ENCODE measurements at regions not wholly inside any gene's neighbourhood (a gene's known extent, or its start where the extent isn't known, plus 50 kb on each side); places are given as distances from the start of the nearest gene placed in this dataset.

- H3K4me1 ChIP-seq (ENCODE audit: control insufficient read depth, insufficient read depth, low read length) = no peaks in the 10 kb centered on the region
- no peak overlapping the region for H2BK120ac ChIP-seq (ENCODE audit: low read depth, low read length)
- no peak overlapping the region for H2BK20ac ChIP-seq (ENCODE audit: low read depth, low read length)
- no peaks in the 10 kb centered on the region for H4K20me1 ChIP-seq (ENCODE audit: insufficient read depth, low read length)
- H4K91ac ChIP-seq (ENCODE audit: insufficient read depth, low read depth, low read length) = no peak overlapping the region
- no peak overlapping the region for H4K5ac ChIP-seq (ENCODE audit: low read depth, low read length)
- no CpG with 5 or more reads among the region's 8 CpGs for WGBS, 2 experiments (ENCODE audit: extremely low coverage in 2 of 2, insufficient read length in 1 of 2)
- H3K14ac ChIP-seq (replicated peaks; ENCODE audit: low read depth, low read length) = no peak overlapping the region
- no peaks in the 10 kb centered on the region for H3K9me3 ChIP-seq (ENCODE audit: control insufficient read depth, insufficient read depth, low read length)
- no peak overlapping the region for H3K23ac ChIP-seq (ENCODE audit: low read depth, low read length)
- no peak for DNase-seq
- no peak overlapping the region for H2AK9ac ChIP-seq (replicated peaks; ENCODE audit: low read depth, low read length, poor library complexity)
- no peak overlapping the region for H3K18ac ChIP-seq (ENCODE audit: low read depth, low read length)
- POLR2A ChIA-PET (ENCODE audit: unreplicated experiment) = no interaction called here
- peak; percentile 29; the same call in 1 of the 2 replicates for ATAC-seq (ENCODE audit: low read depth)
- no peaks in the 10 kb centered on the region for H3K27me3 ChIP-seq (ENCODE audit: control insufficient read depth, insufficient read depth, low read length)
- no peak overlapping the region for H3K4ac ChIP-seq (ENCODE audit: low read depth, low read length)
- H3K27ac ChIP-seq (ENCODE audit: insufficient read depth, low read length) = no peak overlapping the region
- in situ Hi-C loops (cut with MboI; ENCODE audit: low sequenced_read_pairs) (no loop called here), dilution Hi-C loops (cut with HindIII; ENCODE audit: low sequenced_read_pairs, unreplicated experiment) (no loop called here), intact Hi-C loops (cut with micrococcal nuclease) (no loop called here)
- H3K4me3 ChIP-seq (ENCODE audit: insufficient read depth, low read depth, low read length) = no peak overlapping the region
- H4K8ac ChIP-seq (ENCODE audit: low read depth in 2 of 2, low read length in 2 of 2) = no peak overlapping the region
- BruUV-seq (replicated peaks) = no TSS peak
- H2BK15ac ChIP-seq (ENCODE audit: low read depth, low read length) = no peak overlapping the region
- H3K79me1 ChIP-seq (ENCODE audit: low read depth in 1 of 2, low read length in 2 of 2) = no peaks in the 10 kb centered on the region
- no peak overlapping the region for H3K56ac ChIP-seq (ENCODE audit: extremely low read depth, insufficient read depth, low read length)
- H3K9ac ChIP-seq (ENCODE audit: low read depth, low read length) = no peak overlapping the region
- H2BK5ac ChIP-seq (ENCODE audit: low read depth, low read length, poor library complexity, severe bottlenecking) = no peak overlapping the region
- H2AK5ac ChIP-seq (ENCODE audit: low read depth, low read length) = no peak overlapping the region
- H2AFZ ChIP-seq (replicated peaks; ENCODE audit: low read length, poor library complexity) = no peak overlapping the region
- peaks cover 25% of the 10 kb centered on the region for H3K36me3 ChIP-seq (ENCODE audit: control insufficient read depth, insufficient read depth, low read length)
- TF ChIP-seq, protein P1, sequence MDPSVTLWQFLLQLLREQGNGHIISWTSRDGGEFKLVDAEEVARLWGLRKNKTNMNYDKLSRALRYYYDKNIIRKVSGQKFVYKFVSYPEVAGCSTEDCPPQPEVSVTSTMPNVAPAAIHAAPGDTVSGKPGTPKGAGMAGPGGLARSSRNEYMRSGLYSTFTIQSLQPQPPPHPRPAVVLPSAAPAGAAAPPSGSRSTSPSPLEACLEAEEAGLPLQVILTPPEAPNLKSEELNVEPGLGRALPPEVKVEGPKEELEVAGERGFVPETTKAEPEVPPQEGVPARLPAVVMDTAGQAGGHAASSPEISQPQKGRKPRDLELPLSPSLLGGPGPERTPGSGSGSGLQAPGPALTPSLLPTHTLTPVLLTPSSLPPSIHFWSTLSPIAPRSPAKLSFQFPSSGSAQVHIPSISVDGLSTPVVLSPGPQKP (IDR thresholded peaks at IDR 0.05; ENCODE audit: borderline replicate concordance, low read depth, low read length) = no peak
- TF ChIP-seq POLR2A (IDR thresholded peaks at IDR 0.05; ENCODE audit: low read depth, low read length) = no peak
- no peak for TF ChIP-seq RFX5 (IDR thresholded peaks at IDR 0.05; ENCODE audit: low read depth, low read length)
- no peak for TF ChIP-seq CHD1 (IDR thresholded peaks at IDR 0.05; ENCODE audit: low read depth, low read length)
- TF ChIP-seq, protein P2, sequence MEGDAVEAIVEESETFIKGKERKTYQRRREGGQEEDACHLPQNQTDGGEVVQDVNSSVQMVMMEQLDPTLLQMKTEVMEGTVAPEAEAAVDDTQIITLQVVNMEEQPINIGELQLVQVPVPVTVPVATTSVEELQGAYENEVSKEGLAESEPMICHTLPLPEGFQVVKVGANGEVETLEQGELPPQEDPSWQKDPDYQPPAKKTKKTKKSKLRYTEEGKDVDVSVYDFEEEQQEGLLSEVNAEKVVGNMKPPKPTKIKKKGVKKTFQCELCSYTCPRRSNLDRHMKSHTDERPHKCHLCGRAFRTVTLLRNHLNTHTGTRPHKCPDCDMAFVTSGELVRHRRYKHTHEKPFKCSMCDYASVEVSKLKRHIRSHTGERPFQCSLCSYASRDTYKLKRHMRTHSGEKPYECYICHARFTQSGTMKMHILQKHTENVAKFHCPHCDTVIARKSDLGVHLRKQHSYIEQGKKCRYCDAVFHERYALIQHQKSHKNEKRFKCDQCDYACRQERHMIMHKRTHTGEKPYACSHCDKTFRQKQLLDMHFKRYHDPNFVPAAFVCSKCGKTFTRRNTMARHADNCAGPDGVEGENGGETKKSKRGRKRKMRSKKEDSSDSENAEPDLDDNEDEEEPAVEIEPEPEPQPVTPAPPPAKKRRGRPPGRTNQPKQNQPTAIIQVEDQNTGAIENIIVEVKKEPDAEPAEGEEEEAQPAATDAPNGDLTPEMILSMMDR (conservative IDR thresholded peaks at IDR 0.05; ENCODE audit: low read depth, low read length) = no peak
- TF ChIP-seq RAD21 (IDR thresholded peaks at IDR 0.05; ENCODE audit: low read length) = no peak
- no peak for TF ChIP-seq SMC3 (IDR thresholded peaks at IDR 0.05; ENCODE audit: low read depth, low read length)
- TF ChIP-seq MAZ (IDR thresholded peaks at IDR 0.05; ENCODE audit: borderline replicate concordance, low read depth, low read length) = no peak
- no peak for TF ChIP-seq CEBPB (IDR thresholded peaks at IDR 0.05; ENCODE audit: low read depth, low read length)
- no peak for TF ChIP-seq FOS (IDR thresholded peaks at IDR 0.05; ENCODE audit: low read depth, low read length)
- TF ChIP-seq MAFK (IDR thresholded peaks at IDR 0.05; ENCODE audit: low read depth, low read length) = no peak
- TF ChIP-seq, protein P3, sequence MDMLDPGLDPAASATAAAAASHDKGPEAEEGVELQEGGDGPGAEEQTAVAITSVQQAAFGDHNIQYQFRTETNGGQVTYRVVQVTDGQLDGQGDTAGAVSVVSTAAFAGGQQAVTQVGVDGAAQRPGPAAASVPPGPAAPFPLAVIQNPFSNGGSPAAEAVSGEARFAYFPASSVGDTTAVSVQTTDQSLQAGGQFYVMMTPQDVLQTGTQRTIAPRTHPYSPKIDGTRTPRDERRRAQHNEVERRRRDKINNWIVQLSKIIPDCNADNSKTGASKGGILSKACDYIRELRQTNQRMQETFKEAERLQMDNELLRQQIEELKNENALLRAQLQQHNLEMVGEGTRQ (IDR thresholded peaks at IDR 0.05; ENCODE audit: low read depth, low read length) = no peak
- no peaks in the 10 kb centered on the region; the same call in 1 of the 2 replicates for H3K9me1 ChIP-seq (ENCODE audit: insufficient read depth, low read length)
- no peak overlapping the region for H3K4me2 ChIP-seq (ENCODE audit: low read depth, low read length)
- CTCF ChIA-PET = no interaction called here
Measured at GRCh38 chr1:232416026-232416568, 213.8 kb downstream of the SIPA1L2 start.

Data from IMR-90 (cell line).